Effector memory CD4-positive, alpha-beta T cell (primary cell): ENCODE measurements at regions not wholly inside any gene's neighbourhood (a gene's known extent, or its start where the extent isn't known, plus 50 kb on each side); places are given as distances from the start of the nearest gene placed in this dataset.

ENCODE experiments used
- DNase-seq, 3 donors: peaks; one replicate each; pipeline ENCODE4 v3.0.0-alpha.2; 2020
- H3K27ac ChIP-seq: 2 replicates; pipeline ENCODE4 v1.7.0; 2013; ENCODE audit warnings: mild to moderate bottlenecking, low read length, moderate library complexity; ENCODE audit not compliant: insufficient read depth, poor library complexity, severe bottlenecking
- H3K27me3 ChIP-seq: replicated peaks from 2 replicates; pipeline ENCODE4 v1.7.0; 2013; ENCODE audit warnings: mild to moderate bottlenecking, low read length; ENCODE audit not compliant: insufficient read depth, control insufficient read depth, poor library complexity, severe bottlenecking
- H3K36me3 ChIP-seq: 2 replicates; pipeline ENCODE4 v1.7.0; 2013; ENCODE audit warnings: mild to moderate bottlenecking, low read length, moderate library complexity; ENCODE audit not compliant: control insufficient read depth, insufficient read depth
- H3K4me1 ChIP-seq: 2 replicates; pipeline ENCODE4 v1.7.0; 2013; ENCODE audit warnings: low read length, mild to moderate bottlenecking; ENCODE audit not compliant: control insufficient read depth, insufficient read depth, poor library complexity, severe bottlenecking
- H3K4me3 ChIP-seq: 2 replicates; pipeline ENCODE4 v1.7.0; 2013; ENCODE audit warnings: low read length, low read depth, mild to moderate bottlenecking; ENCODE audit not compliant: insufficient read depth, poor library complexity, severe bottlenecking
- H3K9me3 ChIP-seq: 2 replicates; pipeline ENCODE4 v1.7.0; 2013; ENCODE audit warnings: mild to moderate bottlenecking, low read length, moderate library complexity; ENCODE audit not compliant: control insufficient read depth

GRCh38 chr5:18119156-18119785 is 485.0 kb downstream of the TAF11L14 start:
- Histone ChIP-seq H3K9me3 (no peaks in the 10 kb centered on the region), H3K27me3 (no peaks in the 10 kb centered on the region), H3K4me1 (no peaks in the 10 kb centered on the region), H3K36me3 (no peaks in the 10 kb centered on the region), H3K4me3 (no peak overlapping the region), H3K27ac (no peak overlapping the region)
- no peak for DNase-seq

DNA sequence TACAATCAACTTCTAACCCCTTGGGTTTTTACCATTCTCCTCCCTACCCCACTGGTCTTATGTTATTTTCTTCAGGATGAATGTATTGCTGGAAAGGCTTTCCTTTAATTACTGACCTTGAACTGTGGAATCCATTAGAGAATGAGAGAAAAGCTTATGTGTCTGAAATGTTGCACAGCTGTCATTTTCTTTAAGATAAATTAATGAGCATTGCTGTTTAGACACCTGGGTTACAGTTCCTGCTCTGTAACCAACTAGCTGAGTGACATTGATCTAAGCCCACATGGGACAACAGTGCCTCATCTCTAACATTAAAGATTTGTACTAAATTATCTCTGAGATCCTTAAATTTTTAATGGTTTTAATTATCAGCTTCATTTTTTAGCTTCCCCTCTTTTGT is 507.0 kb downstream of the TAF11L14 start:
- Histone ChIP-seq H3K27me3 (no peaks in the 10 kb centered on the region), H3K27ac (no peak overlapping the region), H3K9me3 (no peaks in the 10 kb centered on the region), H3K4me1 (no peaks in the 10 kb centered on the region), H3K4me3 (no peak overlapping the region), H3K36me3 (no peaks in the 10 kb centered on the region)
- DNase-seq = no peak

- H3K27ac ChIP-seq = no peak overlapping the region
- DNase-seq = no peak
- H3K36me3 ChIP-seq = no peaks in the 10 kb centered on the region
- no peaks in the 10 kb centered on the region for H3K27me3 ChIP-seq
- no peak overlapping the region for H3K4me3 ChIP-seq
- no peaks in the 10 kb centered on the region for H3K9me3 ChIP-seq
- no peaks in the 10 kb centered on the region for H3K4me1 ChIP-seq
These were observed 508.6 kb downstream of the TAF11L14 start for GRCh38 chr5:18142831-18143230.

- Histone ChIP-seq H3K4me1 (no peaks in the 10 kb centered on the region), H3K4me3 (no peak overlapping the region), H3K27ac (no peak overlapping the region), H3K36me3 (no peaks in the 10 kb centered on the region), H3K27me3 (no peaks in the 10 kb centered on the region), H3K9me3 (no peaks in the 10 kb centered on the region)
- no peak for DNase-seq
These were observed 518.4 kb downstream of the TAF11L14 start for GRCh38 chr5:18152671-18153070.

DNA sequence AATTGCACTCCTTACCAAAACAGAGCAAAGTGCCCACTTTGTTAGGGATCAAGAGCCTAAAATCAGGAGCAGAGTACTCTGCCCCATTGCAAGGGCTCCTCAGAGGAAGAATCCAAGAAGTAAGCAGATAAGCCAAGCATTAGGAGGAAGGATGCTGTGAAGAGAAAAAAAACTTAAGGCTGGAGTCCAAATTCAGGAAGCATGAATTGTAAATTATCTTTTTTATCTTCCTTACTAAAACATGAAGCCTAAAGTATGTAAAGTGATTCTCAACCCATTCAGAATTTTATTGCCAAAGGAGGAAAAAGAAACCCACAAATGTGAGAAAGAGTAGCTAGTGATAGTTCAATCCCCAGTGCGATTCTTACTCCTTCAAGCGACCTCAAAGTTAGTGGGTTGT is 523.9 kb downstream of the TAF11L14 start:
- no peak overlapping the region for H3K27ac ChIP-seq
- no peaks in the 10 kb centered on the region for H3K36me3 ChIP-seq
- DNase-seq = no peak
- no peak overlapping the region for H3K4me3 ChIP-seq
- H3K9me3 ChIP-seq = no peaks in the 10 kb centered on the region
- H3K27me3 ChIP-seq = no peaks in the 10 kb centered on the region
- no peaks in the 10 kb centered on the region for H3K4me1 ChIP-seq

GRCh38 chr5:18159331-18159730 is 525.1 kb downstream of the TAF11L14 start:
- DNase-seq = no peak
- no peaks in the 10 kb centered on the region for H3K36me3 ChIP-seq
- H3K27ac ChIP-seq = no peak overlapping the region

GRCh38 chr5:18171684-18172083 is 537.4 kb downstream of the TAF11L14 start:
- no peaks in the 10 kb centered on the region for H3K36me3 ChIP-seq
- H3K27me3 ChIP-seq = no peaks in the 10 kb centered on the region
- no peaks in the 10 kb centered on the region for H3K9me3 ChIP-seq
- no peaks in the 10 kb centered on the region for H3K4me1 ChIP-seq
- H3K27ac ChIP-seq = no peak overlapping the region
- no peak for DNase-seq
- no peak overlapping the region for H3K4me3 ChIP-seq

More at GRCh38 chr5:18159331-18159730, 525.1 kb downstream of the TAF11L14 start:
- Histone ChIP-seq H3K4me1 (no peaks in the 10 kb centered on the region), H3K27me3 (no peaks in the 10 kb centered on the region), H3K4me3 (no peak overlapping the region), H3K9me3 (no peaks in the 10 kb centered on the region)

DNA sequence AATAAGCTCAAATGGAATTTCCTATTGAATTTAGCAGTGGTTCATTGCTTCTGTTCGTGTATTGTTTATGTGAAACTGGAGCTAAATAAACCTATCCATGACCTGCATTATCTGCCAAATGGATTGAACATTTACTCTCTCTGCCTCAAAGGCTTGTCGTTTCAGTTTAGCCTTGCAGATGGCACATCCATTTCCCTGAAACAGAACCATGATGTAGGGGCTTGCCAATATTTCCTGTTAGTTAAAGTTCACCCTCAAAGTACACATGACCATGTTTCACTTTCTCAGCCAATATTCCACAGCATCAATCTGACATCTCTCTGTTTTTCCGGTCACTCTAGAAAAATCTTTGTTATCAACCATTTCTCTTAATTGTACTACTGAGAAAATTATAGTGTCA is 545.3 kb downstream of the TAF11L14 start:
- Histone ChIP-seq H3K4me1 (no peaks in the 10 kb centered on the region), H3K27ac (no peak overlapping the region), H3K27me3 (no peaks in the 10 kb centered on the region), H3K9me3 (no peaks in the 10 kb centered on the region), H3K36me3 (no peaks in the 10 kb centered on the region), H3K4me3 (no peak overlapping the region)
- DNase-seq = no peak

DNA sequence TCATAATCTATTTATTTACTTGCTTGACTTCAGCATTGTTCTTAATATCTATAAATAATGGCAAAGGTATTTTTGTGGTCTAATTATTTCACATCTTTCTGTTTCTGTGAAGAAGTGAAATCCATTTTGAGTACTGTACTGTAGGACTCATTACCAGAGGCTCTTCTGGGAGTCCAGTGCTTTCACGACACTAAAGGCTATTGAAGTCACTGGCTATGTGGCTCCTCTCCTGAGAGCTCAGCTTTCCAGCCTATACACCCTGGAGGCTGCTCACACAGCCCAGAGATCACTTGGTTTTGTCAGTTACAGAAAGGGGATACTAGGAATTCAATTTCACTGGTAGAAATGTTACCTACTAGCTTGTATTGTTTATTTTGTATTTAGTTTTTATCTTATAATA is 547.3 kb downstream of the TAF11L14 start:
- H3K27me3 ChIP-seq = no peaks in the 10 kb centered on the region
- H3K36me3 ChIP-seq = no peaks in the 10 kb centered on the region
- no peak overlapping the region for H3K27ac ChIP-seq
- no peaks in the 10 kb centered on the region for H3K9me3 ChIP-seq
- H3K4me3 ChIP-seq = no peak overlapping the region
- no peak for DNase-seq
- H3K4me1 ChIP-seq = no peaks in the 10 kb centered on the region

- no peak for DNase-seq
- Histone ChIP-seq H3K4me1 (no peaks in the 10 kb centered on the region), H3K36me3 (no peaks in the 10 kb centered on the region), H3K4me3 (no peak overlapping the region), H3K9me3 (no peaks in the 10 kb centered on the region), H3K27ac (no peak overlapping the region), H3K27me3 (no peaks in the 10 kb centered on the region)
These were observed 561.6 kb downstream of the TAF11L14 start for GRCh38 chr5:18195910-18196309.
